ENCODE measurements at regions not wholly inside any gene's neighbourhood (a gene's known extent, or its start where the extent isn't known, plus 50 kb on each side); places are given as distances from the start of the nearest gene placed in this dataset.

GRCh38 chr1:192740214-192740613, 68.6 kb upstream of the RGS2 start:
- TF ChIP-seq CTCF (conservative IDR thresholded peaks at IDR 0.05; ENCODE audit: low read depth, low read length) = no peak
- no peak for TF ChIP-seq EZH2 (IDR thresholded peaks at IDR 0.05; ENCODE audit: borderline replicate concordance, low read depth, low read length, poor library complexity, severe bottlenecking)

All from A673 (cell line).